ENCODE measurements at regions not wholly inside any gene's neighbourhood (a gene's known extent, or its start where the extent isn't known, plus 50 kb on each side); places are given as distances from the start of the nearest gene placed in this dataset.

- TF ChIP-seq CTCF (IDR thresholded peaks at IDR 0.05): no peak
- no peak for TF ChIP-seq POLR2AphosphoS5 (IDR thresholded peaks at IDR 0.05)
Measured at GRCh38 chr5:167294882-167295680, 996.4 kb upstream of the WWC1 start.

All from transverse colon (tissue), 4 donors.